KOPT-K1 (cell line): ENCODE measurements at regions not wholly inside any gene's neighbourhood (a gene's known extent, or its start where the extent isn't known, plus 50 kb on each side); places are given as distances from the start of the nearest gene placed in this dataset.
"Not testable (repeated sequence)": the region's sequence is repeated elsewhere in the genome, so short reads cannot be mapped to it uniquely, and the experiment has no call there.

Experiments
- H3K27ac ChIP-seq: fragments of 200-600 bp; sonication (generic); 2 replicates; pipeline ENCODE4 v1.5.1; 2016; ENCODE audit warnings: antibody characterized with exemption, mild to moderate bottlenecking, low read depth, low read length; ENCODE audit not compliant: poor library complexity, severe bottlenecking
- H3K36me3 ChIP-seq: fragments of 200-600 bp; sonication (generic); 2 replicates; pipeline ENCODE4 v1.5.1; 2017; ENCODE audit warnings: antibody characterized with exemption, mild to moderate bottlenecking, low read length, moderate library complexity; ENCODE audit not compliant: insufficient read depth
- H3K9me3 ChIP-seq: fragments of 200-600 bp; sonication (generic); 2 replicates; pipeline ENCODE4 v1.5.1; 2017; ENCODE audit warnings: antibody characterized with exemption, low read length, mild to moderate bottlenecking; ENCODE audit not compliant: insufficient read depth, poor library complexity, severe bottlenecking

- Histone ChIP-seq H3K27ac (no peak overlapping the region), H3K36me3 (no peaks in the 10 kb centered on the region), H3K9me3 (peaks cover 5% of the 10 kb centered on the region)
Observed at GRCh38 chr12:91654087-91654486, 471.5 kb upstream of the DCN start.

DNA sequence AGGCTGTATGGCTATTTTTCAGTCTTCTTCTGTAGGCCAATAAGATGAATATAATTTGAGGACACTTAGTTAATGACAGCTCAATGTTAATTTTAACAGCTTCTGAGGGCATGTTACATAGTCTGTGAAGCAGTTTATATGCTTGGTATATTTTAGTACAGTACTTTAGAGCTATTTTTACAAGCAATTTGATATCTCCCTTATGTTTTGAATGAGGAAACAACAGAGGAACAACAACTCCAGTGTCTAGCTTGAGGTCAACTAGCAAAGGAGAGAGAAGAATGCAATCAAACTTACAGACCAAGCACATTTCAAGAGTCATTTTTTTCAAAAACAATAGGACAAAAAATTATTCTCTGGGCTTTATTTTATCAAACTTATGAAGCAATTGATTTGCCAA, 469.1 kb upstream of the DCN start:
- Histone ChIP-seq H3K36me3 (no peaks in the 10 kb centered on the region), H3K9me3 (peaks cover 5% of the 10 kb centered on the region), H3K27ac (no peak overlapping the region)

DNA sequence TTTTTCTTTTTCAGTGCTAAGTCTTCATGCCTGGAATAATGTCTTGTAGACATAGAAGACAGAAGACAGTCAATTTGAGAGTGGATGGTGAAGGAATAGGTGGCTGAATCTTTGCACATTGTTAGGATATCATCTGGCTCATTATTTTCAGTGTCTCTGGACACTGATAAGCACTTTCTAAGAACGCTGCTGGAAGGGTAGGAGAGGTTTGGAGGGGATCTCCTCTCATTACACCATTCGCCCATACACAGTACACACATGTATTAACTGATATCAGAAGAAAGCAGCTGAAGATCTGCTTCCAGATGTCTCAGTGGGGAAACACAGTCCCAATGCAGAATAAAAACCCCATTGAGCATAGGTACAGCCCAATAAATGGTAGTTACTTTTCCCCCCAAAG, 461.1 kb upstream of the DCN start:
- no peaks in the 10 kb centered on the region for H3K36me3 ChIP-seq
- H3K9me3 ChIP-seq, result no peaks in the 10 kb centered on the region
- no peak overlapping the region for H3K27ac ChIP-seq

DNA sequence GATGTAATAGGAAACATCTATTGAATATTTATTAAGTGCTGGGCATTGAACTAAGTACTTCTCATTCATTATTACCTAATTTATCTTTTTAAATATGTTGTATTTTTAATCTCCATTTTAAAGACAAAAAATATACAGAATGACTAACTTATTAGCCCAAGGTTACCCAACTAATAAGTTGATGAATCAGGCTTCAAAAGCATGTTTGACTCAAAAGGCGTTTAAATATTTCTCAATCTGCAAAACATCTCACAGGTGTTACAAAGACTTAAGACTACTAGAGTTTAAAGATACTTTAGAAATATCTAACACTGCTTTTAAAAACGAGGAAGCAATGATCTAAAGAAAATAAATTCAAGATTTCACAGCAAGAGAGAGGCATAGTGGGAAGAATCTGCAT, 457.4 kb upstream of the DCN start:
- H3K36me3 ChIP-seq, result no peaks in the 10 kb centered on the region
- peaks cover 3% of the 10 kb centered on the region for H3K9me3 ChIP-seq
- H3K27ac ChIP-seq, result no peak overlapping the region

- Histone ChIP-seq H3K27ac (no peak overlapping the region), H3K36me3 (no peaks in the 10 kb centered on the region), H3K9me3 (peaks cover 9% of the 10 kb centered on the region)
Observed at GRCh38 chr12:91639327-91639726, 456.7 kb upstream of the DCN start.

GRCh38 chr12:91637789-91638624, 455.4 kb upstream of the DCN start:
- Histone ChIP-seq H3K36me3 (no peaks in the 10 kb centered on the region), H3K27ac (no peak overlapping the region), H3K9me3 (peaks cover 17% of the 10 kb centered on the region)

DNA sequence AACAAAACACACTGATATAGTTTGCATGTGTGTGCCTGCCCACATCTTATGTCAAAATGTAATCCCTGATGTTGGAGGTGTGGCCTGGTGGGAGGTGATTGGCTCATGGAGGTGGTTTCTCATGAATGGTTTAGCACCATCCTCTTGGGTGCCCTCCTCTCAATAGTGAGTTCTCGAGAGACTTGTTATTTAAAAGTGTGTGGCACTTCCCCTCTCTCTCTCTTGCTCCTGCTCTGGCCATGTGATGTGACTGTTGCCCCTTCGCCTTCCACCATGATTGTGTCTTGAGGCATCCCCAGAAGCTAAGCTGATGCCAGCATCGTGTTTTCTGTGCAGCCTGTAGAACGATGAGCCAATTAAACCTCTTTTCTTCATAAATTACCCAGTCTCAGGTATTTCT, 454.1 kb upstream of the DCN start:
- H3K9me3 ChIP-seq, result peaks cover 24% of the 10 kb centered on the region
- no peak overlapping the region for H3K27ac ChIP-seq

DNA sequence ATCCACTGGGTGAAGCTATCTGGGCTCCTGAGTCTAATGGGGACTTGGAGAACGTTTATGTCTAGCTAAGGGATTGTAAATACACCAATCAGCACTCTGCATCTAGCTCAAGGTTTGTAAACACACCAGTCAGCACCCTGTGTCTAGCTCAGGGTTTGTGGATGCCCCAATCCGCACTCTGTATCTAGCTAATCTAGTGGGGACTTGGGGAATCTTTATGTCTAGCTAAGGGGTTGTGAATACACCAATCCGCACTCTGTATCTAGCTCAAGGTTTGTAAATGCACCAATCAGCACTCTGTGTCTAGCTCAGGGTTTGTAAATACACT, 451.7 kb upstream of the DCN start:
- H3K36me3 ChIP-seq, H3K27ac ChIP-seq: not testable (repeated sequence)
- peaks cover 24% of the 10 kb centered on the region for H3K9me3 ChIP-seq

More for the DNA sequence above, 454.1 kb upstream of the DCN start:
- no peaks in the 10 kb centered on the region for H3K36me3 ChIP-seq

DNA sequence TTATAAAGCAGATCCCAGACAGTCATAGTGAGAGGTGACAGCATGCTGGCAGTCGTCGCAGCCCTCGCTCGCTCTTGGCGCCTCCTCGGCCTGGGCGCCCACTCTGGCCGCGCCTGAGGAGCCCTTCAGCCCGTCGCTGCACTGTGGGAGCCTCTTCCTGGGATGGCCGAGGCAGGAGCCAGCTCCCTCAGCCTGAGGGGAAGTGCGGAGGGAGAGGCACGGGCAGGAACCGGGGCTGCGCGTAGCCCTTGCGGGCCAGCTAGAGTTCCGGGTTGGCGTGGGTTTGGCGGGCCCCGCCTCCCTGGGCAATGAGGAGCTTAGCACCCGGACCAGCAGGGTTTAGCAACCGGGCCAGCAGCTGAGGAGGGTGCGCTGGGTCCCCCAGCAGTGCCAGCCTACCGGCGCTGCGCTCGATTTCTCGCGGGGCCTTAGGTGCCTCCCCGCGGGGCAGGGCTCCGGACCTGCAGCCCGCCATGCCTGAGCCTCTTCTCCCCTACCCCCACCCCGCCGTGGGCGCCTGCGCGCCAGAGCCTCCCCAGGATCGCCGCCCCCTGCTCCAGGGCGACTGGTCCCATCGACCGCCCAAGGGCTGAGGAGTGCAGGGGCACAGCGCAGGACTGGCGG, 451.2 kb upstream of the DCN start:
- Histone ChIP-seq H3K36me3 (no peaks in the 10 kb centered on the region), H3K27ac (no peak overlapping the region), H3K9me3 (peaks cover 24% of the 10 kb centered on the region)

GRCh38 chr12:91633206-91633605, 450.6 kb upstream of the DCN start:
- H3K9me3 ChIP-seq, result peaks cover 24% of the 10 kb centered on the region
- no peaks in the 10 kb centered on the region for H3K36me3 ChIP-seq
- H3K27ac ChIP-seq, result no peak overlapping the region

GRCh38 chr12:91632042-91632786, 449.6 kb upstream of the DCN start:
- H3K36me3 ChIP-seq, result no peaks in the 10 kb centered on the region
- H3K27ac ChIP-seq, result no peak overlapping the region
- H3K9me3 ChIP-seq, result peaks cover 27% of the 10 kb centered on the region

GRCh38 chr12:91630596-91631293, 448.1 kb upstream of the DCN start:
- no peaks in the 10 kb centered on the region for H3K36me3 ChIP-seq
- H3K27ac ChIP-seq, result no peak overlapping the region
- H3K9me3 ChIP-seq, result peaks cover 38% of the 10 kb centered on the region

DNA sequence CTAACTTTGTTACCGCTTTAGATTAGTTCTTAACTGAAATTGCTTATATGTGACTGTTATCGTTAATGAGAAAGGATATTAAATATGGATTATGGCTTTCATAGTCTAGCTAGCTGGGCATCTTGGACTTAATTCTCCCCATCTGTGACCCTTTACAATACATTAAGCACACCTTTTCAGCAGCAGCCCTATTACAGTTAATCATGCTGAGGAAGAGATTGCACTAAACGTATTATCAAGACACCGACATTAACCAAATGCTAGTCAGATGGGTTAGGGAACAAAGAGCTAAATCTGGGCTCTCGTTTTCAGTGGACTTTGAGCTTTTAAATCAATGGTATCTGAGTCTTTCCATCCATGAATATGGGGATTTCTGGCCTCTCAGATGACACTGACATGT, 447.5 kb upstream of the DCN start:
- H3K27ac ChIP-seq, result no peak overlapping the region
- H3K9me3 ChIP-seq, result peaks cover 42% of the 10 kb centered on the region
- no peaks in the 10 kb centered on the region for H3K36me3 ChIP-seq

DNA sequence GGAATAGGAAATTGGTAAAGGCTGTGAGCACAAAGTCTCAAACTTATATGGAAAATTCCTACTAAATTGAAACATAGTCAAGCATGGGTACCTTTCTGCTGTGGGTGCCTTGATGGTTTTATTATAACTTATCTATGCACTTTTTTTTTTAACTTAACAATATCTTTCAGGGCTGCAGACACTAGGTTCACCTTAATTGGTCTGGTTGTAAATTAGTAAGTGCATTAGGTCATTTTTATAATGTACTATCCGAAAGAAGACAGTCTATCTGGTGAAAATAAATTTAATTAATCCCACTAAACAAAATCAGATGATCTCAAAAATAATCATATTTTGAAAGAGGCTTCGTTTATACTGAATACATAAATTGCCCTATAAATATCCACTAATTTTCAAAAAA, 446.8 kb upstream of the DCN start:
- no peaks in the 10 kb centered on the region for H3K36me3 ChIP-seq
- no peak overlapping the region for H3K27ac ChIP-seq
- H3K9me3 ChIP-seq, result peaks cover 40% of the 10 kb centered on the region

DNA sequence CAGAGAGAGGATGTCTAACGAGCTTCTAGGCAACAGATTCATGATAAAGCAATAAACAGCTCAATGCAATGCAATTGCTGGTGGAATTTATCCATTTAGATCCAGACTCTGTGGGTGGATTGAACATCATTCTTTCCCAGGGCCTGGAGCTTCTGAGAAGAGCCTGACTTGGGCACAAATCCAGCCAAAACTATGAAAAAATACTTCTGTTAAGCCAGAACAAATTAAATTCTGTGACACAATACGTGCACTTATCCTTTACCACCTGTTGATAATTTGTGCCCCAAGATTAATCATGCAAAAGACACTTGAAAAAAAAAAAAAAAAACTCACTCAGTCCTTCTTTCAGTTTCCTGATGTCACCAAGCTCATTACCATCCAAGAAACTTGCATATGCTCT, 446.0 kb upstream of the DCN start:
- no peaks in the 10 kb centered on the region for H3K36me3 ChIP-seq
- H3K27ac ChIP-seq, result no peak overlapping the region
- H3K9me3 ChIP-seq, result peaks cover 36% of the 10 kb centered on the region
